HG03432 (cell line): ENCODE measurements at regions not wholly inside any gene's neighbourhood (a gene's known extent, or its start where the extent isn't known, plus 50 kb on each side); places are given as distances from the start of the nearest gene placed in this dataset.
"Not testable (repeated sequence)": the region's sequence is repeated elsewhere in the genome, so short reads cannot be mapped to it uniquely, and the experiment has no call there.

Experiments used
- ATAC-seq: cut with Tn5 transposase; IDR thresholded peaks from one replicate; pipeline ENCODE4 v1.9.1; 2021; ENCODE audit warnings: mild to moderate bottlenecking, moderate library complexity; ENCODE audit not compliant: unreplicated experiment

GRCh38 chr2:117618607-117619006, 195.9 kb upstream of the DDX18 start:
- no peak for ATAC-seq

DNA sequence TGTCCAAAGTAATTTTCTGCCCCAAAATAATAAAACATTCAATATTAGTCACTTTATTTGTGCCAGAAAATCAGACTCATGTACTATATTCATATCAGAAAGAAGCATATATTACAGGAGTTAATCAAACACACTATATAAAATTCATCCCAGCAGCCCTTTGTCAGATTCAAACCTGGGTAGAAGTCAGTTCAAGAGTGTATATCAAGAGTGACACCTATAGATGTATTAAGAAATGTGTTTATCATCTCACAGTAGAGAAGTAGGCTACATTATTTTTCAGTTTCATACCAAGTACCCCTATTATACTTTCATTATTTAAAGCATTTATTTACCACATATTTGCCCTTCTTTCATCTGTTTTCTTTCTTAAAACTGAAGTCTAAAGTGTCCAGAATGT, 193.2 kb upstream of the DDX18 start:
- ATAC-seq: no peak

DNA sequence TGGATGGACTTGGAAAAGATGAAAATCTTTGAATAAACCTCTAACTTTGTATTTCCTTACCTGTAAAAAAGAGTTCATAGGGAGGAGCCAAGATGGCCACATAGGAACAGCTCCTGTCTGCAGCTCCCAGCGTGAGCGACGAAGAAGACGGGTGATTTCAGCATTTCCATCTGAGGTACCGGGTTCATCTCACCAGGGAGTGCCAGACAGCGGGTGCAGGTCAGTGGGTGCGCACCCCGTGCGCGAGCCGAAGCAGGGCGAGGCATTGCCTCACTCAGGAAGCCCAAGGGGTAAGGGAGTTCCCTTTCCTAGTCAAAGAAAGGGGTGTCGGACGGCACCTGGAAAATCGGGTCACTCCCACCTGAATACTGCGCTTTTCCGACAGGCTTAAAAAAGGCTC, 191.3 kb upstream of the DDX18 start:
- ATAC-seq: not testable (repeated sequence)

GRCh38 chr2:117631152-117631945, 183.1 kb upstream of the DDX18 start:
- no peak for ATAC-seq

DNA sequence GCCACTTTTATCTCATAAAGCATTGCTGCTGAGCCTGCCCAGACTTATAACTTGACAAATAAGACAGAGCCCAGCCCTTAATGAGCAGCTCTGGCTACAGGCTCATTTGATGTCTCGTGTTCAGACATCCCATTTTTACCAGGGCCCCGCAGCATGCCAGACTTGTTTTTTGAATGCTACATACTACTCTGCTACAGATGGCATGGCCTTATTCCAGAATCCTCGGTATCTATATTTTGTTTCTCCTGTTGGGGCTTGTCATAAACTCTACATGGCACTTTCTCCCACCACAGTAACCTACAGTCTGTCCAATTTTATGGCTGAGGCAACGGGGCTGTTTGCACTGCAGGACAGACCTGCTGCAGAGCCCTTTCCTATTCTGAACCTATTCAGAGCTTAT, 179.0 kb upstream of the DDX18 start:
- ATAC-seq: no peak

DNA sequence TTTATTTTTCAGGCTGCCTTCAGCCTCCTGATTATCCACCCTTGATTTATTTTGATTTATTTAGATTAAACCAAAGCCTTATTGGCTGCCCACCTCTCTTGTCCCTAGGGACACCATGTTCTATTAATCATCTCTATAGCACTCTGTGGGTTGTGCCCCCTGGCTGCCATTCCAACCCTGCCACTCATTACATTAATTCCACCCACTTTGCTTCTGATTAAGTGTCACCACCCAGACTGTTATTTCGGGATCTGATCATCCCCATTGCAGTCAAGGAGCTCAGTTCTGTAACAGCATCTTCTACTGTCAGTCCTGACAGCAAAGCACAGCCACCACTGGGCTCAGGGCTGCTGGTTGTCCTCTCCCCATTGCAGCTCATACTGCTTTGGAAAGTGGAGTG, 175.1 kb upstream of the DDX18 start:
- ATAC-seq: no peak

DNA sequence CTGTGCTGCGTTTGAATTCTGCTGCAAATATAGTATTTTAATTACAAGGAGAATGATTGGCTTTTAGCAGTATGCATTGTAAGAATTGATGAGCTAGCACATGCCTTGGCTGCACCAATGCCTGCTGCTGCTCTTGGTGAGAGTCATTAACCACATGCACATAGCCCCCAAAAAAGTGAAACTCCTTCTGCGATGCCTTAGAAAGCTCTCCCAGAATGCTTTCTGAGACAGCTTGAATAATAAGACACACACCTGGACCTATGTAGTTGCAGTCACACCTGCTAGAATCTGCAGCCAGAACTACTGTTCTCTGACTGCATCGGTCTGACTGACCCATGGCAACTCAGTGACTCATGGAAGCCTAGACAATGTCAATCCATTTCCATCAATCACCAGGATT, 170.1 kb upstream of the DDX18 start:
- ATAC-seq: no peak

DNA sequence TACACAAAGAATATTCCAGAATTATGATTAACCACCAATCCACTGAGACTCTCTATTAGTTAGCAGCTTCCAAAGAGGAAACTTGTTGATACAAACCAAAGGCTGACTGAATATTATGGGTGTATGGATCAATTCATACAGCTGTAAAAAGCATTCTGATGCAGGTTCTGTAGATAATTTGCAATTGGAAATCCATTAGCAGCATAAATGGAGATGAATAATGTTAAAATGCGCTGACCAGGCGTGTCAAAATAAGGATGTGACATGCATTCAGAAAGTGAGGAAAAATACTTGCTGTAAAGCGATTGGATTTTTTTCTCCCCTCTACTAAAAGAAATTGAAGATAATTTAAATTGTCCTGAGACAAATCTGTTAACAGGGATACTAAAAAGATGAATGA, 169.0 kb upstream of the DDX18 start:
- ATAC-seq: no peak

DNA sequence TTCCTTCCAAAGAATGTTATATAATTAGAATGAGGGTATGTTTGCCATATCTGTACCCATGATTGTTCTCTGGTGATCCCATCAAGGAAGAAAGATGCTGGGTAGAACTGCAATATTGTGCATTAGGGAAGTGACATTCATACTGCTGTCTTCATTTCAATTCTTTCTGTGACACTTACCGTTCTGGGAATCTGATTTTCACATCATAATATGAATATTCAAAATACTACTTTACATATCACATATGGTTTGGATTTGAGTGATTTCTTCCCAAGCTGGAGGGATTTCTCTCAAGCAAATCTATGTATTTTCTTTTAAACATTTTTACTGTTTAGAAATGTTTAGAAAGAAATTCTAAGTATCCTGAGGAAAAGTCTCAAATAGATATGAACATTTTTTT, 168.4 kb upstream of the DDX18 start:
- no peak for ATAC-seq

- no peak for ATAC-seq
Observed at GRCh38 chr2:117646872-117647271, 167.6 kb upstream of the DDX18 start.

- ATAC-seq: no peak
Observed at GRCh38 chr2:117656546-117656945, 157.9 kb upstream of the DDX18 start.

DNA sequence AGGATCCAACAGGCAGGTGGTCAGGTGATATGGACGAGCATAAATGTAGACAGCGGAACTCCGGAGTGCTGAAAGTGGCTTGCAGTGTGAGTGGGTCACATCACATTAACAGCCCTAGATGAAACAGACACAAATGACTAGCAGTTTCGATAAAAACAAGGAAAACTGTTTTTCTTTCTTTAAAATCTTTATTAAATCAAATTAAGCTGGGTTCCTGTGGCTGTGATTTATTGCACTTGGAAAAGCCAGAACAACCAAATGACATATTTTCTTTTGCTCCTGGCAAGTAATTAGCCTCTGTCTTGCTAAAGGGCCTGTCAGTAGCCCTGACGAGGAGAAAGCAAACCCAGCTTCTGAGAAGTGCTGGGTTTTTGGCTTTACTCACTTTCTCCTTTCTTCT, 152.9 kb upstream of the DDX18 start:
- no peak for ATAC-seq

- no peak for ATAC-seq
Observed at GRCh38 chr2:117674172-117674571, 140.3 kb upstream of the DDX18 start.

GRCh38 chr2:117679952-117680351, 134.5 kb upstream of the DDX18 start:
- ATAC-seq: no peak

DNA sequence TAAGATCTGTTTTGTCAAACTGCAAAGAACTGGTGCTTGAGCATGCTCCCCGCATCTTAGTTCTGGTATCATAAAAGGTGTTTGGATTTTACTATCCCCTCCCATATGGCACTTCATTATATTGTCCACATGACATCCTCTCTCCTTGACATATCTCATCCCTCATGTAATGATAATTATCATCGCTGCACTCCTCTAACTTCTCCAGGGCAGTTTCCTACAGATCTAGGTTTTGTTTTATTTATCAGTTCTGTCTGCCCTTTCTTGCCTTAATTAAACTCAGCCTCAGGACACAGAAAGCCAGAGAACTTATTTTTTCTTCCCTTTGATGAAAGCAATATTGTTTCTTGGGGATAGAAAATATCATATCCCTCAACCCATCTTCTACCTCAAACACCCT, 129.6 kb upstream of the DDX18 start:
- no peak for ATAC-seq

- ATAC-seq: peak; percentile 97
Observed at GRCh38 chr2:117686699-117687098, 127.8 kb upstream of the DDX18 start.

DNA sequence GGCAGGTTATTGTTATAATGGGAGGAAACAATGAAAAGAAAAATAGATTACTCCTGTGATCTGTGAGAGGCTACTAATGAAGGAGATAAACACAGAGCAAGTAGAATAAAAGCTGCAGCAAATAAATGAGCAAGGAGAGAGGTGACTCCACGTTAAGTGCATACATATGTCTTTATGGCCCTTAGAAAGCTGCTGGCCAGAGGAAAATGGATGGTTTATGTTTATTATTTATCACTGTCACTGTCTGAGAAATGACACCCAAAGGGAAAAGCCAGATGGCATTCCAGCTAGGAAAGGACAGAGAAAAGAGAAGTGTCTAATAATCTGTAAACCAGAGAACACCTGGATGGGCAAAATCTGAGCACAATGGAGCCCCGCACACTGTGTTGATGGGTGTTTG, 122.9 kb upstream of the DDX18 start:
- ATAC-seq: no peak

DNA sequence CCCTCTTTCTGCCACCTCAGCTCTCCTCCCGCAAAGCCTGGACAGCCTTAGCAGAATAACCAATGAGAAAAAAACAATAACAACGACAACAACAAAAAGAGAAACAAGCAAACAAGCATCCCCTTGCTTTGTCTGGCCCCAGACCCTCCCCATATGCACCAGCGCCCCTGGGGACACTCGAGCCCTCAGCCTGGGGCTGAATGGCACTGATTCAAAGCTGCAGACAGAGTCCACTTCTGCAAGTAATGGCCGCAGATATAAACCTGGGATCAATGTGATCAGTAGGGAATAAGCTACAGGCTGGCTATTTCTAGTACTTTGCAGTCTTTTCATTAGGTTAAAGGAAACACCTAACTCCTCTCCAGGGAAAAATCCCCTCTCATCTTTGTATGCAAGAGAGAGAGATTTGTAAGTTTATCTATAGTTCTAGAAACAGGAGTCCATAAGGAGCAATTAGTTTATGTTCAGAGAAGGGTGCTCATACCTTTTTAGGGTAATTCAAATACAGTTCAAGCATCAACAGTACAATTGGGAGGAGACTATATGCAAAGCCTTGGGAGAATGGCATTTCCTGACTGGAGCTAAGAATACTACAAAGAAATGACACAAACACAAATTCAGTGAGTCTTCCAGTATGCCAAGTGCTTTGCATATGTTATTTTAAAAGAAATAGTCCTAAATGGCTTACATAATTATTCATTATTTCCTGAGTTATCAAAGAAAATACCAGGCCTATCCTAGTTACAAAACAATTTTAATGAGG, 122.3 kb upstream of the DDX18 start:
- no peak for ATAC-seq

- ATAC-seq: no peak
Observed at GRCh38 chr2:117693154-117693553, 121.3 kb upstream of the DDX18 start.

DNA sequence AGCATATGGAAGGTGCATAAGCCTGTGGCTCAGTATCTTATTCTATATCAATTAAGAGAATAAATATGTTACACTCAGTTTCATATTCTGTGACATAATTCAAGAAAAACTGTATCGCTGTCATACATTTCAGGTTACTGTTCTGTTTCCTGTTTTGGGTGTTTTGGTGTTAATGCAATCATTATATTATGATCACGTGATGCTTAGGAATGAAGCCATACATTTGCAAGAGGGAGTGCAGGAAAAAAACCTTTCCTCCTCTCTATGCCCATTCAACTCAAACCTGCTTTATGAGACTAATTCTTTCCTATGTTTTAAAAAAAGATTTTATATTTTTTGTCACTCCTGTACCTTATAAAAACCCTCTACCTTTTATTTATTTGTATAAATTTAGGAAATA, 120.8 kb upstream of the DDX18 start:
- no peak for ATAC-seq

DNA sequence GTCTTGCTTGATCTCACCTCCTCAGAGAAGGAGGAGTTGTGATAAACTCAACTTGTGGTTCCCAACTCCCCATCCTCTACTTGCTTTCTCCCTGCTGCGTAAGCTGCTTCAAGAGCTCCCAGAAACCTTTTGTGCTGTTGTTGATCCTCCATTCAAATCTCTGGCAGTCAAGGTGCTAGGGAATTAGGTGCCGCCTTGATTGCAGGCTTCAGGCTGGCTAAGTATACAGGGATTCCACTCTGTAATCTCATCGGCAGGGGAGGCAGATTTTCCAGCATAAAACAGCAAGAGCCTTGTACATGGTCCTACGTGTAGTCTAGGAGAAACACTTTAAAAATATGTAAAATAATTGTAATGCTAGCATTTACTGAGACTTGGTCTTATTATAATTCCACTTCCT, 116.2 kb upstream of the DDX18 start:
- no peak for ATAC-seq

- ATAC-seq: no peak
Observed at GRCh38 chr2:117698819-117699218, 115.7 kb upstream of the DDX18 start.
